Kidney (tissue), 13 donors: ENCODE measurements at regions not wholly inside any gene's neighbourhood (a gene's known extent, or its start where the extent isn't known, plus 50 kb on each side); places are given as distances from the start of the nearest gene placed in this dataset.

ENCODE experiments used
- DNase-seq, 5 donors: peaks; one replicate each; pipeline ENCODE4 v3.0.0-alpha.2; 2013 to 2020
- FAIRE-seq: peaks from 2 replicates; lab custom pipeline; 2012; peaks lifted over from hg19 to GRCh38; lab: Jason Lieb, UNC
- H3K27ac ChIP-seq, 2 donors: one replicate each; pipeline ENCODE4 v1.7.0; 2013; ENCODE audit warnings: low read depth in 2 of 2, low read length in 2 of 2, inconsistent platforms in 1 of 2
- H3K27me3 ChIP-seq: one replicate; pipeline ENCODE4 v1.7.1; 2013; ENCODE audit warnings: low read length, inconsistent platforms; ENCODE audit not compliant: control insufficient read depth, insufficient read depth
- H3K36me3 ChIP-seq, 3 donors: one replicate each; pipeline versions ENCODE4 v1.7.0 to v1.7.1; 2013; ENCODE audit warnings: low read length in 3 of 3, control low read depth in 1 of 3, inconsistent platforms in 1 of 3; ENCODE audit not compliant: insufficient read depth in 3 of 3, control insufficient read depth in 2 of 3
- H3K4me1 ChIP-seq, 3 donors: one replicate each; pipeline versions ENCODE4 v1.7.0 to v1.7.1; 2013; ENCODE audit warnings: low read length in 3 of 3, inconsistent platforms in 1 of 3, low read depth in 1 of 3; ENCODE audit not compliant: control insufficient read depth in 2 of 3, insufficient read depth in 2 of 3
- H3K4me3 ChIP-seq, 3 donors: one replicate each; pipeline versions ENCODE4 v1.7.0 to v1.8.1; 2013; ENCODE audit warnings: low read length in 3 of 3, control low read depth in 1 of 3, inconsistent platforms in 1 of 3
- H3K9ac ChIP-seq, 3 donors: one replicate each; pipeline versions ENCODE4 v1.7.0 to v1.7.1; 2013; ENCODE audit warnings: low read length in 3 of 3, control low read depth in 1 of 3, inconsistent platforms in 1 of 3
- H3K9me3 ChIP-seq, 3 donors: one replicate each; pipeline versions ENCODE4 v1.7.0 to v1.7.1; 2013; ENCODE audit warnings: low read length in 3 of 3, control low read depth in 1 of 3, inconsistent platforms in 1 of 3; ENCODE audit not compliant: control insufficient read depth in 2 of 3, insufficient read depth in 1 of 3
- CTCF ChIP-seq: IDR thresholded peaks from 3 replicates; pipeline ENCODE4 v1.5.1; 2012; ENCODE audit warnings: mild to moderate bottlenecking, moderate library complexity, borderline replicate concordance; ENCODE audit not compliant: insufficient read depth; ENCODE audit errors: extremely low read depth
- intact Hi-C: fragments of 100-400 bp; cut with DNase I; formaldehyde crosslinking; loops from one replicate; pipeline ENCODE4 v1.11.1; 2022
- donor health status: control.
- donor health status: control.
- donor health status: control.
- donor health status: control.
- donor health status: control.
- donor health status: DM: yes; HTN: yes; CAD: no.
- donor health status: Normal renal cell carcinoma (clear cell type).

GRCh38 chr11:19355601-19356000, 114.9 kb upstream of the E2F8 start:
- no peak for DNase-seq
- no peaks in the 10 kb centered on the region for H3K9me3 ChIP-seq
- no peak for TF ChIP-seq CTCF
- H3K4me1 ChIP-seq: no peaks in the 10 kb centered on the region
- peaks cover 11% of the 10 kb centered on the region for H3K27me3 ChIP-seq
- no peak for FAIRE-seq
- intact Hi-C loops: no loop called here
- H3K4me3 ChIP-seq: no peak overlapping the region
- no peaks in the 10 kb centered on the region for H3K36me3 ChIP-seq
- no peak overlapping the region for H3K27ac ChIP-seq
- no peak overlapping the region for H3K9ac ChIP-seq

GRCh38 chr11:19353287-19353850, 112.6 kb upstream of the E2F8 start:
- FAIRE-seq: no peak
- no peak for DNase-seq
- H3K27ac ChIP-seq: no peak overlapping the region

GRCh38 chr11:19352771-19353160, 112.0 kb upstream of the E2F8 start:
- Histone ChIP-seq H3K4me3 (no peak overlapping the region), H3K4me1 (peaks cover 0 to 2% (median 0%) of the 10 kb centered on the region in 3 donors), H3K27ac (no peak overlapping the region), H3K27me3 (peaks cover 30% of the 10 kb centered on the region), H3K36me3 (no peaks in the 10 kb centered on the region), H3K9me3 (no peaks in the 10 kb centered on the region), H3K9ac (no peak overlapping the region)
- intact Hi-C loops: no loop called here
- no peak for TF ChIP-seq CTCF
- DNase-seq (no peak), FAIRE-seq (no peak)

More at GRCh38 chr11:19353287-19353850, 112.6 kb upstream of the E2F8 start:
- no peaks in the 10 kb centered on the region for H3K9me3 ChIP-seq
- H3K4me3 ChIP-seq: no peak overlapping the region
- no peak for TF ChIP-seq CTCF
- H3K27me3 ChIP-seq: peaks cover 27% of the 10 kb centered on the region
- intact Hi-C loops: no loop called here
- no peaks in the 10 kb centered on the region for H3K36me3 ChIP-seq
- no peak overlapping the region for H3K9ac ChIP-seq
- H3K4me1 ChIP-seq: peaks cover 0 to 2% (median 0%) of the 10 kb centered on the region in 3 donors
